Prostate gland (tissue), 2 donors: ENCODE measurements at regions not wholly inside any gene's neighbourhood (a gene's known extent, or its start where the extent isn't known, plus 50 kb on each side); places are given as distances from the start of the nearest gene placed in this dataset.
"Not testable (repeated sequence)": the region's sequence is repeated elsewhere in the genome, so short reads cannot be mapped to it uniquely, and the experiment has no call there.

ENCODE experiments used
- POLR2AphosphoS5 ChIP-seq: sonication (generic); formaldehyde crosslinking; IDR thresholded peaks from one replicate; pipeline ENCODE4 v1.6.1; 2017; ENCODE audit warnings: antibody characterized with exemption
- TF ChIP-seq, protein P1 (sequence below), 4 experiments: fragments of 200-600 bp in 2 of 4; fragments of 450-650 bp in 2 of 4; sonication (generic) in 2 of 4; IDR thresholded peaks; 1 replicate in 3 of 4; 2 replicates in 1 of 4; pipeline ENCODE4 v1.5.1; 2016 to 2019; ENCODE audit warnings: antibody characterized with exemption in 4 of 4, mild to moderate bottlenecking in 2 of 4, moderate library complexity in 2 of 4

DNA sequence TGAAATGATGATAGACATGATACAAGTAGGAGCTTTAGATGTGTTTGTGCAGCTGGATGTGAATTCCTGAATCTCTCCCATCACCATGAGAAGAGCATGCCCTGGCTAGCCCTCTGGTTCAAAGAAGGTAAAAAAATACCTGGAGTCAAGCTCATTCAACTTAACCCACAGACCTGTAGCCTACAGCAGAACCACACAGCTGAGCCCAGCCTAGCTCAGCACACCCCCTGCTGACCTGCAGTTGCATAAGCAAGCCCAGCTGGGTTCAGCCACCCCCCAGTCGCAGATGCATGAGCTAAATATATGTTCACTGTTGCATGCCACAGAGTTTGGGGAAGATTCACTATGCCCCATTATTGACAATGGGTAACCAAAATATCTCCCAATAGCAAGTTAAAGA lies 200.2 kb downstream of the NPIPA8 start:
- TF ChIP-seq, protein P1, sequence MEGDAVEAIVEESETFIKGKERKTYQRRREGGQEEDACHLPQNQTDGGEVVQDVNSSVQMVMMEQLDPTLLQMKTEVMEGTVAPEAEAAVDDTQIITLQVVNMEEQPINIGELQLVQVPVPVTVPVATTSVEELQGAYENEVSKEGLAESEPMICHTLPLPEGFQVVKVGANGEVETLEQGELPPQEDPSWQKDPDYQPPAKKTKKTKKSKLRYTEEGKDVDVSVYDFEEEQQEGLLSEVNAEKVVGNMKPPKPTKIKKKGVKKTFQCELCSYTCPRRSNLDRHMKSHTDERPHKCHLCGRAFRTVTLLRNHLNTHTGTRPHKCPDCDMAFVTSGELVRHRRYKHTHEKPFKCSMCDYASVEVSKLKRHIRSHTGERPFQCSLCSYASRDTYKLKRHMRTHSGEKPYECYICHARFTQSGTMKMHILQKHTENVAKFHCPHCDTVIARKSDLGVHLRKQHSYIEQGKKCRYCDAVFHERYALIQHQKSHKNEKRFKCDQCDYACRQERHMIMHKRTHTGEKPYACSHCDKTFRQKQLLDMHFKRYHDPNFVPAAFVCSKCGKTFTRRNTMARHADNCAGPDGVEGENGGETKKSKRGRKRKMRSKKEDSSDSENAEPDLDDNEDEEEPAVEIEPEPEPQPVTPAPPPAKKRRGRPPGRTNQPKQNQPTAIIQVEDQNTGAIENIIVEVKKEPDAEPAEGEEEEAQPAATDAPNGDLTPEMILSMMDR (IDR thresholded peaks at IDR 0.05): not testable (repeated sequence)
- not testable (repeated sequence) for TF ChIP-seq POLR2AphosphoS5
